ENCODE measurements at regions not wholly inside any gene's neighbourhood (a gene's known extent, or its start where the extent isn't known, plus 50 kb on each side); places are given as distances from the start of the nearest gene placed in this dataset.

DNA sequence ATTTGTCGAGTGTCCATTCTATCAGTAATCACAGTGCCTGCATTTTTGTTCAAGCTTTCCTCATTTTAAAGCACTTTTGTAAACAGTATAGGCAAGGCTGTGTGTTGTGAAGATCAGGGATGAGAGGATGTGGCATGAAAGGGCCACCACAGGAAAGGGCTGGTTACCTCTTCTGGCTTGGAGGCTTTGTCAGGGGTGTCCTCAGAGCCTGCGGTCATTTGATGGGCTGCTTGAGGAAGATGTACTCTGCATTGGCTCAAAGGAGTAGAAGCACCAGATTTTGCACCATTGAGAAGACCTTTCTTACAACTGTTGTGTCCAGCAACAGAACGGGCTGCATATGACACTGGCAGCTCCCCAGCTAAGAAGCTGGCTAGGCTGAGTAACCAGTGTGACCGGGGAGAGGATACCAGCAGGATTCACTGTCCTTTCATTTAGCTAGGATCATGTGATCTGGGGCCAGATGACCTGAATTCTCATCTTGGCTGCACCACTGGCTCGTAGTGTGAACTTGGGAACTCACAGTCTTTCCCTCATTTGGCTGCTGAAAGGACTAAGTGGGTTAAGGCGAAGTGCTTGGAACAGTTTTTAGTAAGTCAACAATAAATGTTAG lies 380.2 kb downstream of the FGF9 start:
- TF ChIP-seq, protein P1, sequence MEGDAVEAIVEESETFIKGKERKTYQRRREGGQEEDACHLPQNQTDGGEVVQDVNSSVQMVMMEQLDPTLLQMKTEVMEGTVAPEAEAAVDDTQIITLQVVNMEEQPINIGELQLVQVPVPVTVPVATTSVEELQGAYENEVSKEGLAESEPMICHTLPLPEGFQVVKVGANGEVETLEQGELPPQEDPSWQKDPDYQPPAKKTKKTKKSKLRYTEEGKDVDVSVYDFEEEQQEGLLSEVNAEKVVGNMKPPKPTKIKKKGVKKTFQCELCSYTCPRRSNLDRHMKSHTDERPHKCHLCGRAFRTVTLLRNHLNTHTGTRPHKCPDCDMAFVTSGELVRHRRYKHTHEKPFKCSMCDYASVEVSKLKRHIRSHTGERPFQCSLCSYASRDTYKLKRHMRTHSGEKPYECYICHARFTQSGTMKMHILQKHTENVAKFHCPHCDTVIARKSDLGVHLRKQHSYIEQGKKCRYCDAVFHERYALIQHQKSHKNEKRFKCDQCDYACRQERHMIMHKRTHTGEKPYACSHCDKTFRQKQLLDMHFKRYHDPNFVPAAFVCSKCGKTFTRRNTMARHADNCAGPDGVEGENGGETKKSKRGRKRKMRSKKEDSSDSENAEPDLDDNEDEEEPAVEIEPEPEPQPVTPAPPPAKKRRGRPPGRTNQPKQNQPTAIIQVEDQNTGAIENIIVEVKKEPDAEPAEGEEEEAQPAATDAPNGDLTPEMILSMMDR (IDR thresholded peaks at IDR 0.05; ENCODE audit: low read length): no peak
- TF ChIP-seq EZH2 (IDR thresholded peaks at IDR 0.05; ENCODE audit: borderline replicate concordance, low read length): no peak
